GM12878 (cell line): ENCODE measurements at regions not wholly inside any gene's neighbourhood (a gene's known extent, or its start where the extent isn't known, plus 50 kb on each side); places are given as distances from the start of the nearest gene placed in this dataset.

Experiments
- ATAC-seq: fragments of 200-7000 bp; cut with Tn5 transposase; 3 replicates; pipeline ENCODE4 v1.9.1; 2020; ENCODE audit warnings: mild to moderate bottlenecking, moderate library complexity
- BruUV-seq: library from RNA; stranded (reverse); fragments of 400-500 nt; replicated peaks from 2 replicates; lab custom pipeline; 2021; lab: Mats Ljungman, UMichigan
- CTCF ChIA-PET: fragments of 300-600 bp; sonication (Branson Sonifier 250); formaldehyde crosslinking; extraction: SDS; loops from one replicate; lab custom pipeline; 2021; ENCODE audit warnings: inconsistent platforms; lab: Yijun Ruan, JAX
- POLR2A ChIA-PET: fragments of 350-600 bp; formaldehyde crosslinking; extraction: SDS; loops from one replicate; lab custom pipeline; 2021; ENCODE audit warnings: inconsistent platforms; lab: Charles Lee
- RAD21 ChIA-PET: fragments of 300-600 bp; sonication (Branson Sonifier 250); formaldehyde crosslinking; loops from one replicate; lab custom pipeline; 2023; ENCODE audit warnings: antibody characterized with exemption; ENCODE audit not compliant: unreplicated experiment; lab: Charles Lee
- SMC1A ChIA-PET: fragments of 300-600 bp; sonication (Branson Sonifier 250); formaldehyde crosslinking; loops from one replicate; lab custom pipeline; 2023; ENCODE audit not compliant: unreplicated experiment, uncharacterized antibody; lab: Charles Lee
- DNase-seq: peaks from one replicate; pipeline ENCODE4 v3.0.0-alpha.2; 2011; ENCODE audit warnings: low read depth, low spot score
- FAIRE-seq: peaks from 3 replicates; lab custom pipeline; 2011; peaks lifted over from hg19 to GRCh38; lab: Jason Lieb, UNC
- H2AFZ ChIP-seq: 2 replicates; pipeline ENCODE4 v1.6.0; 2011; ENCODE audit warnings: low read depth, low read length, control low read depth; ENCODE audit not compliant: control insufficient read depth
- H3K27ac ChIP-seq: 2 replicates; pipeline ENCODE4 v1.5.1; 2011; ENCODE audit warnings: control low read depth; ENCODE audit not compliant: control insufficient read depth, insufficient read depth
- H3K27me3 ChIP-seq, 2 experiments: replicated peaks in 1 of 2; 2 replicates each; pipeline versions ENCODE4 v1.6.0 to v1.6.1; 2011; ENCODE audit warnings: low read length in 1 of 2; ENCODE audit not compliant: control insufficient read depth in 2 of 2, insufficient read depth in 2 of 2
- H3K36me3 ChIP-seq, 2 experiments: 2 replicates each; pipeline ENCODE4 v1.5.1; 2011; ENCODE audit warnings: low read length in 1 of 2; ENCODE audit not compliant: control insufficient read depth in 2 of 2, insufficient read depth in 2 of 2
- H3K4me1 ChIP-seq: 2 replicates; pipeline ENCODE4 v1.6.1; 2011; ENCODE audit warnings: mild to moderate bottlenecking, low read length, moderate library complexity, mixed read lengths; ENCODE audit not compliant: control insufficient read depth, insufficient read depth
- H3K4me2 ChIP-seq: 2 replicates; pipeline ENCODE4 v1.6.0; 2011; ENCODE audit warnings: control low read depth; ENCODE audit not compliant: control insufficient read depth, insufficient read depth
- H3K4me3 ChIP-seq: fragments of 200-600 bp; sonication (generic); 2 replicates; pipeline ENCODE4 v1.5.1; 2016
- H3K79me2 ChIP-seq: 2 replicates; pipeline ENCODE4 v1.6.0; 2011; ENCODE audit warnings: low read length; ENCODE audit not compliant: control insufficient read depth, insufficient read depth
- H3K9ac ChIP-seq: 2 replicates; pipeline ENCODE4 v1.8.0; 2011; ENCODE audit warnings: low read length, control low read depth, mixed read lengths; ENCODE audit not compliant: control insufficient read depth, insufficient read depth
- H3K9me3 ChIP-seq: replicated peaks from 3 replicates; pipeline ENCODE4 v1.5.1; 2011; ENCODE audit warnings: mild to moderate bottlenecking, low read length; ENCODE audit not compliant: control insufficient read depth, insufficient read depth
- H4K20me1 ChIP-seq: 2 replicates; pipeline ENCODE4 v1.6.0; 2011; ENCODE audit not compliant: control insufficient read depth, insufficient read depth
- CBX5 ChIP-seq: sonication (generic); IDR thresholded peaks from 2 replicates; pipeline ENCODE4 v1.6.1; 2016; ENCODE audit warnings: low read depth, moderate library complexity, mild to moderate bottlenecking, inconsistent platforms
- NFYA ChIP-seq: IDR thresholded peaks from 2 replicates; pipeline ENCODE4 v1.6.1; 2011; ENCODE audit warnings: low read depth, mild to moderate bottlenecking, low read length, improper control_type of control experiment, borderline replicate concordance
- SIX5 ChIP-seq: IDR thresholded peaks from 2 replicates; pipeline ENCODE4 v1.6.1; 2011; ENCODE audit warnings: mild to moderate bottlenecking, low read depth, low read length, moderate library complexity; ENCODE audit not compliant: severe bottlenecking
- TBL1XR1 ChIP-seq: IDR thresholded peaks from 2 replicates; pipeline ENCODE4 v1.6.1; 2012; ENCODE audit warnings: low read depth, low read length, improper control_type of control experiment
- TCF7 ChIP-seq: IDR thresholded peaks from 2 replicates; pipeline ENCODE4 v1.6.1; 2014; ENCODE audit warnings: antibody characterized with exemption, borderline replicate concordance
- WRNIP1 ChIP-seq: IDR thresholded peaks from 2 replicates; pipeline ENCODE4 v1.6.1; 2011; ENCODE audit warnings: low read depth, low read length, improper control_type of control experiment, borderline replicate concordance
- WGBS: methylation state at CpG from one replicate; pipeline ENCODE4 v1.1.6; 2016; ENCODE audit warnings: low lambda C conversion rate; ENCODE audit not compliant: insufficient replicate concordance, insufficient coverage; ENCODE audit errors: missing lambda C conversion rate; 5-methylcytosine and 5-hydroxymethylcytosine counted together
- in situ Hi-C: fragments of 300-500 bp; cut with MboI; formaldehyde crosslinking; loops from 9 replicates; pipeline ENCODE4 v1.14.3; 2018; ENCODE audit warnings: mixed read lengths
- intact Hi-C: fragments of 100-400 bp; cut with micrococcal nuclease; formaldehyde crosslinking; loops from one replicate; pipeline ENCODE4 v1.14.2; 2022; ENCODE audit not compliant: unreplicated experiment
- TF ChIP-seq, protein P1 (sequence below): fragments of 450-650 bp; IDR thresholded peaks from 2 replicates; pipeline ENCODE4 v1.6.1; 2017; ENCODE audit warnings: mild to moderate bottlenecking
- TF ChIP-seq, protein P2 (sequence below): IDR thresholded peaks from 2 replicates; pipeline ENCODE4 v1.6.1; 2012; ENCODE audit warnings: low read depth, low read length, improper control_type of control experiment

DNA sequence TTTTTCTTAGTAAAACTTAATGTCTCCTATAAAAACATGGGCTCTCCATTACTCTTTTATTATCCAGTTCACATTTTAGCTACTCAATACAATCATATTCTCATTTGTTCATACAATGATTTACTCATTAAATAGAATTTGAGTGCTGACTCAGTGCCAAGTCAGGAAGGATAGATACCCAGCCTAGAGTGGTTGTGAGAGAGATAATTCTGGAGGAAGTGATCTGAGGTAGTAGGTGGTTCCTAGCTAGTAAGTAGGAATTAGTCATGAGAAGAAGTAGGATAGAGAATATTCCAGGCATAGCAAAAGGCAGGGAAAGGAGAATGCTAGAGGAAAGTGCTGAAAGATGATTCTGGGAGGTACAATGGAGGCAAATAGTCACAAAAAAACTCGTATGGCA, 133.5 kb upstream of the MBL2 start (continued):
- TF ChIP-seq, protein P1, sequence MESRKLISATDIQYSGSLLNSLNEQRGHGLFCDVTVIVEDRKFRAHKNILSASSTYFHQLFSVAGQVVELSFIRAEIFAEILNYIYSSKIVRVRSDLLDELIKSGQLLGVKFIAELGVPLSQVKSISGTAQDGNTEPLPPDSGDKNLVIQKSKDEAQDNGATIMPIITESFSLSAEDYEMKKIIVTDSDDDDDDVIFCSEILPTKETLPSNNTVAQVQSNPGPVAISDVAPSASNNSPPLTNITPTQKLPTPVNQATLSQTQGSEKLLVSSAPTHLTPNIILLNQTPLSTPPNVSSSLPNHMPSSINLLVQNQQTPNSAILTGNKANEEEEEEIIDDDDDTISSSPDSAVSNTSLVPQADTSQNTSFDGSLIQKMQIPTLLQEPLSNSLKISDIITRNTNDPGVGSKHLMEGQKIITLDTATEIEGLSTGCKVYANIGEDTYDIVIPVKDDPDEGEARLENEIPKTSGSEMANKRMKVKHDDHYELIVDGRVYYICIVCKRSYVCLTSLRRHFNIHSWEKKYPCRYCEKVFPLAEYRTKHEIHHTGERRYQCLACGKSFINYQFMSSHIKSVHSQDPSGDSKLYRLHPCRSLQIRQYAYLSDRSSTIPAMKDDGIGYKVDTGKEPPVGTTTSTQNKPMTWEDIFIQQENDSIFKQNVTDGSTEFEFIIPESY = no peak
- no peak for TF ChIP-seq CBX5

DNA sequence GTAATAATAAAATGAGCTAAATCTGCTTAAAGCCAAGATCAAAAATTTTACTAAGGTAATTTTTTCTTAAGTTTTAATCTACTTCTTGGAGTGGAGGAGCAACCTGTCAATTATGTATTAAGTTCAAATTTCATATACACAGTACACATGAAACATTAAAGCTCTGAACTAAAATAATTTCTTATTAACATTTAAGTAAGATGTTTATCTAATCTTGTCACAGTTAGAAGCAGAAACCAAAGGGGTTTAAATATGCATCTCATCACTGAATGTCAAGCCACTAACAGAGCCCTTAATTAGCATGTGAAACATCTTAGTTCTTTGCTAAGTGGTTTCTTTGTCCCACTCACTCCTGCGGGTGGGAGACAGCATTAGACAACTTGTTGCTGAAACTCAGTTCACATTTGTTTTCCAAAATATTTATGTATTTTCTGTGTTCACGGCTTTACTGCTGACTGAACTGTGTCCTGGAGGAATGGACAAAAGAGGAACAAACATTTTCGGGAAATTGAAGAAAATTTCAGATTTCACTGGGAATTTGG, 130.9 kb upstream of the MBL2 start:
- intact Hi-C loops = no loop called here
- TF ChIP-seq WRNIP1 (no peak), TBL1XR1 (no peak), NFYA (no peak), TCF7 (no peak), SIX5 (no peak)
- TF ChIP-seq, protein P2, sequence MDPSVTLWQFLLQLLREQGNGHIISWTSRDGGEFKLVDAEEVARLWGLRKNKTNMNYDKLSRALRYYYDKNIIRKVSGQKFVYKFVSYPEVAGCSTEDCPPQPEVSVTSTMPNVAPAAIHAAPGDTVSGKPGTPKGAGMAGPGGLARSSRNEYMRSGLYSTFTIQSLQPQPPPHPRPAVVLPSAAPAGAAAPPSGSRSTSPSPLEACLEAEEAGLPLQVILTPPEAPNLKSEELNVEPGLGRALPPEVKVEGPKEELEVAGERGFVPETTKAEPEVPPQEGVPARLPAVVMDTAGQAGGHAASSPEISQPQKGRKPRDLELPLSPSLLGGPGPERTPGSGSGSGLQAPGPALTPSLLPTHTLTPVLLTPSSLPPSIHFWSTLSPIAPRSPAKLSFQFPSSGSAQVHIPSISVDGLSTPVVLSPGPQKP = no peak
- FAIRE-seq (no peak), DNase-seq (no peak), ATAC-seq (no peak)
- RAD21 ChIA-PET = no interaction called here
- H3K4me3 ChIP-seq = no peak overlapping the region
- H3K9me3 ChIP-seq = no peaks in the 10 kb centered on the region
- CTCF ChIA-PET = no interaction called here
- SMC1A ChIA-PET = interaction anchor here (0.7 kb wide), 1 partner anchor 258 kb away, joined by 3 read pairs; no protein-coding TSS in a partner anchor
- H3K79me2 ChIP-seq = no peaks in the 10 kb centered on the region
- no TSS peak for BruUV-seq
- H3K36me3 ChIP-seq = no peaks in the 10 kb centered on the region
- WGBS = 16% methylated on average over 3 of the region's 3 CpGs
- POLR2A ChIA-PET = interaction anchor here (0.6 kb wide), 1 partner anchor 734 kb away, joined by 3 read pairs; no protein-coding TSS in a partner anchor
- no peak overlapping the region for H2AFZ ChIP-seq
- H3K9ac ChIP-seq = no peak overlapping the region
- no peak overlapping the region for H3K4me2 ChIP-seq
- peaks cover 14% of the 10 kb centered on the region for H3K4me1 ChIP-seq
- H4K20me1 ChIP-seq = no peaks in the 10 kb centered on the region
- no peaks in the 10 kb centered on the region for H3K27me3 ChIP-seq
- in situ Hi-C loops = no loop called here
- no peak overlapping the region for H3K27ac ChIP-seq
